Testis (tissue), 2 donors: ENCODE measurements at regions not wholly inside any gene's neighbourhood (a gene's known extent, or its start where the extent isn't known, plus 50 kb on each side); places are given as distances from the start of the nearest gene placed in this dataset.

Experiments
- CTCF ChIP-seq, 3 experiments: fragments of 450-650 bp in 2 of 3; fragments of 200-600 bp in 1 of 3; sonication (generic) in 1 of 3; IDR thresholded peaks; one replicate each; pipeline ENCODE4 v1.5.1; 2016 to 2019; ENCODE audit warnings: antibody characterized with exemption in 3 of 3, mild to moderate bottlenecking in 2 of 3, moderate library complexity in 1 of 3
- POLR2A ChIP-seq: fragments of 450-650 bp; IDR thresholded peaks from one replicate; pipeline ENCODE4 v1.6.1; 2017; ENCODE audit warnings: antibody characterized with exemption, mild to moderate bottlenecking, moderate library complexity

DNA sequence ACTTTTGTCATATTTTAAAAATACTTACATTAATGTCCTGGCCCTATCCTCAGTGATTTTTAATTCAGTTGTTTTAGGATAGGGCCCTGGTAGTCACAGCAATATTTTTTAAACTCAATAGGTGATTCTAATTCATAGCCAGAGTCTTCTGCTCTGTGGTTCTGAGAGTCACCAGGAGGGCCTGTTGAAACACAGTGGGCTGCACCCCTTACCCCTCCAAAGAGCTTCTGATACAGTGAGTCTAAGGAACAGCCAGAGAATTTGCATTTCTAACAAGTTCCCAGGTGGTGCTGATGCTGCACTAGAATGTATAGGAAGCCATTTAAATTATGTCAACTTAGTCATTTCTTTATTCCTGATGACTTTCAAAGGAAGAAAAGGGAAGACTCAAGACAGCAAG lies 458.3 kb upstream of the ARRDC3 start:
- no peak for TF ChIP-seq CTCF (IDR thresholded peaks at IDR 0.05)
- no peak for TF ChIP-seq POLR2A
